Activated CD4-positive, alpha-beta T cell treated with anti-CD3 and anti-CD28 coated beads, Interleukin-2, amount 10 ng/mL, durations not matched to agents 24 days and 14 days (primary cell): ENCODE measurements at regions not wholly inside any gene's neighbourhood (a gene's known extent, or its start where the extent isn't known, plus 50 kb on each side); places are given as distances from the start of the nearest gene placed in this dataset.

Experiments
- DNase-seq: peaks from one replicate; pipeline ENCODE4 v3.0.0; 2022
- H3K27ac Mint-ChIP-seq: one replicate; pipeline ENCODE4 v1.8.0; 2022; ENCODE audit warnings: mild to moderate bottlenecking, mixed read lengths
- H3K27me3 Mint-ChIP-seq: one replicate; pipeline ENCODE4 v1.8.0; 2022; ENCODE audit warnings: mixed read lengths
- H3K36me3 Mint-ChIP-seq: one replicate; pipeline ENCODE4 v1.8.0; 2022; ENCODE audit warnings: low read depth, mild to moderate bottlenecking, mixed read lengths
- H3K4me1 Mint-ChIP-seq: one replicate; pipeline ENCODE4 v1.8.0; 2021; ENCODE audit warnings: mixed read lengths
- H3K4me3 Mint-ChIP-seq: one replicate; pipeline ENCODE4 v1.8.0; 2022; ENCODE audit warnings: mild to moderate bottlenecking, moderate library complexity, mixed read lengths
- H3K9me3 Mint-ChIP-seq: one replicate; pipeline ENCODE4 v1.8.0; 2021; ENCODE audit warnings: mixed read lengths
- intact Hi-C: fragments of 100-400 bp; cut with micrococcal nuclease; formaldehyde crosslinking; loops from one replicate; pipeline ENCODE4 v1.15.1; 2023

GRCh38 chr13:97629601-97630272 lies 195.8 kb downstream of the RAP2A start:
- no peak overlapping the region for H3K27ac Mint-ChIP-seq
- no peaks in the 10 kb centered on the region for H3K36me3 Mint-ChIP-seq
- intact Hi-C loops, result no loop called here
- H3K27me3 Mint-ChIP-seq, result peaks cover 3% of the 10 kb centered on the region
- no peak overlapping the region for H3K4me3 Mint-ChIP-seq
- DNase-seq, result no peak
- no peaks in the 10 kb centered on the region for H3K4me1 Mint-ChIP-seq
- H3K9me3 Mint-ChIP-seq, result no peaks in the 10 kb centered on the region

- no peak overlapping the region for H3K27ac Mint-ChIP-seq
- H3K36me3 Mint-ChIP-seq, result no peaks in the 10 kb centered on the region
- H3K27me3 Mint-ChIP-seq, result peaks cover 3% of the 10 kb centered on the region
- no peak overlapping the region for H3K4me3 Mint-ChIP-seq
- intact Hi-C loops, result no loop called here
- no peaks in the 10 kb centered on the region for H3K9me3 Mint-ChIP-seq
- no peaks in the 10 kb centered on the region for H3K4me1 Mint-ChIP-seq
- no peak for DNase-seq
Observed at GRCh38 chr13:97630725-97631124, 196.8 kb downstream of the RAP2A start.

GRCh38 chr13:97631158-97631557 lies 197.2 kb downstream of the RAP2A start:
- intact Hi-C loops, result no loop called here
- H3K9me3 Mint-ChIP-seq, result no peaks in the 10 kb centered on the region
- DNase-seq, result no peak
- H3K4me3 Mint-ChIP-seq, result no peak overlapping the region
- no peaks in the 10 kb centered on the region for H3K36me3 Mint-ChIP-seq
- no peak overlapping the region for H3K27ac Mint-ChIP-seq
- no peaks in the 10 kb centered on the region for H3K4me1 Mint-ChIP-seq
- H3K27me3 Mint-ChIP-seq, result peaks cover 3% of the 10 kb centered on the region

GRCh38 chr13:97639236-97639635 lies 205.3 kb downstream of the RAP2A start:
- DNase-seq, result no peak
- Mint-ChIP-seq H3K4me3 (no peak overlapping the region), H3K36me3 (no peaks in the 10 kb centered on the region), H3K9me3 (no peaks in the 10 kb centered on the region), H3K27me3 (no peaks in the 10 kb centered on the region), H3K4me1 (no peaks in the 10 kb centered on the region), H3K27ac (no peak overlapping the region)
- intact Hi-C loops, result no loop called here

- Mint-ChIP-seq H3K36me3 (no peaks in the 10 kb centered on the region), H3K27me3 (no peaks in the 10 kb centered on the region), H3K4me1 (no peaks in the 10 kb centered on the region), H3K4me3 (no peak overlapping the region), H3K9me3 (no peaks in the 10 kb centered on the region), H3K27ac (no peak overlapping the region)
- no peak for DNase-seq
- intact Hi-C loops, result no loop called here
Observed at GRCh38 chr13:97640268-97640667, 206.3 kb downstream of the RAP2A start.

GRCh38 chr13:97648171-97648880 lies 214.4 kb downstream of the RAP2A start:
- H3K9me3 Mint-ChIP-seq, result no peaks in the 10 kb centered on the region
- H3K27ac Mint-ChIP-seq, result no peak overlapping the region
- intact Hi-C loops, result no loop called here
- H3K36me3 Mint-ChIP-seq, result no peaks in the 10 kb centered on the region
- no peaks in the 10 kb centered on the region for H3K4me1 Mint-ChIP-seq
- H3K4me3 Mint-ChIP-seq, result no peak overlapping the region
- H3K27me3 Mint-ChIP-seq, result no peaks in the 10 kb centered on the region
- no peak for DNase-seq

- H3K27ac Mint-ChIP-seq, result no peak overlapping the region
- H3K27me3 Mint-ChIP-seq, result no peaks in the 10 kb centered on the region
- no peaks in the 10 kb centered on the region for H3K36me3 Mint-ChIP-seq
- H3K9me3 Mint-ChIP-seq, result no peaks in the 10 kb centered on the region
- H3K4me3 Mint-ChIP-seq, result no peak overlapping the region
- no peaks in the 10 kb centered on the region for H3K4me1 Mint-ChIP-seq
- DNase-seq, result no peak
- intact Hi-C loops, result no loop called here
Observed at GRCh38 chr13:97648881-97649224, 214.9 kb downstream of the RAP2A start.

- Mint-ChIP-seq H3K27me3 (no peaks in the 10 kb centered on the region), H3K4me1 (no peaks in the 10 kb centered on the region), H3K4me3 (no peak overlapping the region), H3K36me3 (no peaks in the 10 kb centered on the region), H3K9me3 (no peaks in the 10 kb centered on the region), H3K27ac (no peak overlapping the region)
- no peak for DNase-seq
- intact Hi-C loops, result no loop called here
Observed at GRCh38 chr13:97653443-97654140, 219.6 kb downstream of the RAP2A start.

- H3K27me3 Mint-ChIP-seq, result no peaks in the 10 kb centered on the region
Observed at GRCh38 chr13:97654236-97654635, 220.3 kb downstream of the RAP2A start.

GRCh38 chr13:97658556-97658955 lies 224.6 kb downstream of the RAP2A start:
- peaks cover 12% of the 10 kb centered on the region for H3K27me3 Mint-ChIP-seq
- no peak for DNase-seq
- H3K4me1 Mint-ChIP-seq, result no peaks in the 10 kb centered on the region
- no peaks in the 10 kb centered on the region for H3K36me3 Mint-ChIP-seq
- H3K27ac Mint-ChIP-seq, result no peak overlapping the region
- intact Hi-C loops, result no loop called here
- H3K4me3 Mint-ChIP-seq, result no peak overlapping the region
- no peaks in the 10 kb centered on the region for H3K9me3 Mint-ChIP-seq

More at GRCh38 chr13:97654236-97654635, 220.3 kb downstream of the RAP2A start:
- intact Hi-C loops, result no loop called here
- no peak overlapping the region for H3K27ac Mint-ChIP-seq
- H3K9me3 Mint-ChIP-seq, result no peaks in the 10 kb centered on the region
- no peaks in the 10 kb centered on the region for H3K36me3 Mint-ChIP-seq
- H3K4me1 Mint-ChIP-seq, result no peaks in the 10 kb centered on the region
- no peak for DNase-seq
- no peak overlapping the region for H3K4me3 Mint-ChIP-seq

GRCh38 chr13:97659602-97660001 lies 225.6 kb downstream of the RAP2A start:
- no peak overlapping the region for H3K27ac Mint-ChIP-seq
- H3K9me3 Mint-ChIP-seq, result no peaks in the 10 kb centered on the region
- no peaks in the 10 kb centered on the region for H3K36me3 Mint-ChIP-seq
- H3K4me3 Mint-ChIP-seq, result no peak overlapping the region
- intact Hi-C loops, result no loop called here
- no peak for DNase-seq
- peaks cover 12% of the 10 kb centered on the region for H3K27me3 Mint-ChIP-seq
- no peaks in the 10 kb centered on the region for H3K4me1 Mint-ChIP-seq

GRCh38 chr13:97660594-97661260 lies 226.8 kb downstream of the RAP2A start:
- DNase-seq, result no peak
- peaks cover 12% of the 10 kb centered on the region for H3K27me3 Mint-ChIP-seq
- no peaks in the 10 kb centered on the region for H3K4me1 Mint-ChIP-seq
- no peak overlapping the region for H3K27ac Mint-ChIP-seq
- no peaks in the 10 kb centered on the region for H3K9me3 Mint-ChIP-seq
- intact Hi-C loops, result no loop called here
- H3K4me3 Mint-ChIP-seq, result no peak overlapping the region
- no peaks in the 10 kb centered on the region for H3K36me3 Mint-ChIP-seq

- Mint-ChIP-seq H3K9me3 (no peaks in the 10 kb centered on the region), H3K27ac (no peak overlapping the region), H3K4me3 (no peak overlapping the region), H3K4me1 (no peaks in the 10 kb centered on the region), H3K36me3 (no peaks in the 10 kb centered on the region), H3K27me3 (no peaks in the 10 kb centered on the region)
- intact Hi-C loops, result no loop called here
- peak; percentile 10 for DNase-seq
Observed at GRCh38 chr13:97686594-97686993, 252.6 kb downstream of the RAP2A start.

GRCh38 chr13:97692628-97693027 lies 258.7 kb downstream of the RAP2A start:
- H3K4me3 Mint-ChIP-seq, result no peak overlapping the region
- intact Hi-C loops, result no loop called here
- H3K27me3 Mint-ChIP-seq, result no peaks in the 10 kb centered on the region
- H3K27ac Mint-ChIP-seq, result no peak overlapping the region
- DNase-seq, result no peak
- no peaks in the 10 kb centered on the region for H3K36me3 Mint-ChIP-seq
- no peaks in the 10 kb centered on the region for H3K4me1 Mint-ChIP-seq
- no peaks in the 10 kb centered on the region for H3K9me3 Mint-ChIP-seq
